ENCODE measurements at regions not wholly inside any gene's neighbourhood (a gene's known extent, or its start where the extent isn't known, plus 50 kb on each side); places are given as distances from the start of the nearest gene placed in this dataset.
"Not testable (repeated sequence)": the region's sequence is repeated elsewhere in the genome, so short reads cannot be mapped to it uniquely, and the experiment has no call there.

- H3K4me1 Mint-ChIP-seq (ENCODE audit: unreplicated experiment), result peaks cover 12% of the 10 kb centered on the region
- no peaks in the 10 kb centered on the region for H3K9me3 Mint-ChIP-seq
- H3K27me3 Mint-ChIP-seq, result peaks cover 4% of the 10 kb centered on the region
- TF ChIP-seq CTCF (conservative IDR thresholded peaks at IDR 0.05), result no peak
- H3K36me3 Mint-ChIP-seq, result no peaks in the 10 kb centered on the region
- DNase-seq (ENCODE audit: extremely low spot score, unreplicated experiment), result no peak
- no peak overlapping the region for H3K27ac Mint-ChIP-seq
- H3K4me3 Mint-ChIP-seq, result no peak overlapping the region
These were observed 81.2 kb upstream of the DNAH5 start for GRCh38 chr5:14025569-14026286.

GRCh38 chr5:14022971-14023370 is 78.5 kb upstream of the DNAH5 start:
- Mint-ChIP-seq H3K9me3 (no peaks in the 10 kb centered on the region), H3K4me3 (no peak overlapping the region), H3K4me1 (ENCODE audit: unreplicated experiment) (peaks cover 8% of the 10 kb centered on the region), H3K27ac (no peak overlapping the region), H3K27me3 (peaks cover 4% of the 10 kb centered on the region), H3K36me3 (no peaks in the 10 kb centered on the region)
- no peak for TF ChIP-seq CTCF (conservative IDR thresholded peaks at IDR 0.05)
- no peak for DNase-seq (ENCODE audit: extremely low spot score, unreplicated experiment)

- H3K4me3 Mint-ChIP-seq; DNase-seq (ENCODE audit: extremely low spot score, unreplicated experiment); H3K27ac Mint-ChIP-seq; H3K36me3 Mint-ChIP-seq; H3K4me1 Mint-ChIP-seq (ENCODE audit: unreplicated experiment); H3K9me3 Mint-ChIP-seq; H3K27me3 Mint-ChIP-seq: not testable (repeated sequence)
These were observed 76.5 kb upstream of the DNAH5 start for GRCh38 chr5:14020944-14021343.

GRCh38 chr5:14019768-14020290 is 75.3 kb upstream of the DNAH5 start:
- no peak overlapping the region for H3K27ac Mint-ChIP-seq
- DNase-seq (ENCODE audit: extremely low spot score, unreplicated experiment), result no peak
- H3K4me3 Mint-ChIP-seq, result no peak overlapping the region
- peaks cover 8% of the 10 kb centered on the region for H3K4me1 Mint-ChIP-seq (ENCODE audit: unreplicated experiment)
- peaks cover 4% of the 10 kb centered on the region for H3K27me3 Mint-ChIP-seq
- H3K9me3 Mint-ChIP-seq, result no peaks in the 10 kb centered on the region
- no peak for TF ChIP-seq CTCF (conservative IDR thresholded peaks at IDR 0.05)
- H3K36me3 Mint-ChIP-seq, result no peaks in the 10 kb centered on the region

GRCh38 chr5:14017904-14018303 is 73.4 kb upstream of the DNAH5 start:
- H3K9me3 Mint-ChIP-seq, result no peaks in the 10 kb centered on the region
- H3K36me3 Mint-ChIP-seq, result no peaks in the 10 kb centered on the region
- H3K4me1 Mint-ChIP-seq (ENCODE audit: unreplicated experiment), result no peaks in the 10 kb centered on the region
- no peak overlapping the region for H3K27ac Mint-ChIP-seq
- TF ChIP-seq CTCF (conservative IDR thresholded peaks at IDR 0.05), result no peak
- no peak overlapping the region for H3K4me3 Mint-ChIP-seq
- no peak for DNase-seq (ENCODE audit: extremely low spot score, unreplicated experiment)
- no peaks in the 10 kb centered on the region for H3K27me3 Mint-ChIP-seq

- no peak for TF ChIP-seq CTCF (conservative IDR thresholded peaks at IDR 0.05)
- no peak overlapping the region for H3K27ac Mint-ChIP-seq
- H3K27me3 Mint-ChIP-seq, result no peaks in the 10 kb centered on the region
- peaks cover 4% of the 10 kb centered on the region for H3K4me1 Mint-ChIP-seq (ENCODE audit: unreplicated experiment)
- H3K9me3 Mint-ChIP-seq, result no peaks in the 10 kb centered on the region
- H3K4me3 Mint-ChIP-seq, result no peak overlapping the region
- no peaks in the 10 kb centered on the region for H3K36me3 Mint-ChIP-seq
- DNase-seq (ENCODE audit: extremely low spot score, unreplicated experiment), result no peak
These were observed 72.1 kb upstream of the DNAH5 start for GRCh38 chr5:14016549-14016948.

All from type B pancreatic cell (in vitro differentiated cells).